Activated CD4-positive, alpha-beta memory T cell treated with anti-CD3 and anti-CD28 coated beads for 36 hours (primary cell): ENCODE measurements at regions not wholly inside any gene's neighbourhood (a gene's known extent, or its start where the extent isn't known, plus 50 kb on each side); places are given as distances from the start of the nearest gene placed in this dataset.

Experiments
- CTCF ChIA-PET: fragments of 350-600 bp; sonication (Branson Sonifier 250); formaldehyde crosslinking; loops from one replicate; lab custom pipeline; 2021; ENCODE audit warnings: antibody characterized with exemption, inconsistent platforms; lab: Charles Lee
- POLR2A ChIA-PET: fragments of 350-600 bp; sonication (Branson Sonifier 250); formaldehyde crosslinking; loops from one replicate; lab custom pipeline; 2021; ENCODE audit warnings: antibody characterized with exemption; lab: Charles Lee
- DNase-seq: peaks from one replicate; pipeline ENCODE4 v3.0.0-alpha.2; 2020
- H3K27ac Mint-ChIP-seq: one replicate; pipeline ENCODE4 v1.8.0; 2021; ENCODE audit warnings: mixed read lengths
- H3K27me3 Mint-ChIP-seq: one replicate; pipeline ENCODE4 v1.8.0; 2021; ENCODE audit warnings: mixed read lengths
- H3K36me3 Mint-ChIP-seq: one replicate; pipeline ENCODE4 v1.8.0; 2021; ENCODE audit warnings: mixed read lengths
- H3K4me1 Mint-ChIP-seq: one replicate; pipeline ENCODE4 v1.8.0; 2021; ENCODE audit warnings: low read depth, mixed read lengths
- H3K4me3 Mint-ChIP-seq: one replicate; pipeline ENCODE4 v1.8.0; 2021; ENCODE audit warnings: mild to moderate bottlenecking, mixed read lengths
- H3K9me3 Mint-ChIP-seq: one replicate; pipeline ENCODE4 v1.8.0; 2021; ENCODE audit warnings: mixed read lengths
- intact Hi-C: fragments of 100-400 bp; cut with micrococcal nuclease; formaldehyde crosslinking; loops from one replicate; pipeline ENCODE4 v1.15.1; 2023

DNA sequence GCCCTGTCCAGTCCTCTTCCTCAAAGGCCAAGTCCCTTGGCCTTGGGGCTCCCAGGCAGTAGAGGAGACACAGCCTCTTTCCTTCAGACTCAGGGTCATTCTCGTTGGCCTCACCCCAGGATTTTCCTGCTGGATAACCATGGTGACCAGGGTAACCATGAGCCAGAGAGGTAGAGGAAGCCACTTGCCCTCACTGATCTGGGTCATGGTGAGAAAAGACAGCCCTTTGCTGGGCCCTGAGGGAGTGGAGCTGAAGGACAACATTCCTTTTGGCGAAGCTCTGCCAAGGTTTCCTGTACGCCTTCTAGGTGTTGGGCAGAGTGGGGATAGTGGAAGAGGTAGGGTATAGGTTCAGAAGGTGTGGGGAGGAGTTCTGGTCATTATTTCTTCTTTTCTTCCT lies 53.1 kb upstream of the WNT4 start:
- POLR2A ChIA-PET = no interaction called here
- Mint-ChIP-seq H3K4me3 (no peak overlapping the region), H3K4me1 (no peaks in the 10 kb centered on the region)

DNA sequence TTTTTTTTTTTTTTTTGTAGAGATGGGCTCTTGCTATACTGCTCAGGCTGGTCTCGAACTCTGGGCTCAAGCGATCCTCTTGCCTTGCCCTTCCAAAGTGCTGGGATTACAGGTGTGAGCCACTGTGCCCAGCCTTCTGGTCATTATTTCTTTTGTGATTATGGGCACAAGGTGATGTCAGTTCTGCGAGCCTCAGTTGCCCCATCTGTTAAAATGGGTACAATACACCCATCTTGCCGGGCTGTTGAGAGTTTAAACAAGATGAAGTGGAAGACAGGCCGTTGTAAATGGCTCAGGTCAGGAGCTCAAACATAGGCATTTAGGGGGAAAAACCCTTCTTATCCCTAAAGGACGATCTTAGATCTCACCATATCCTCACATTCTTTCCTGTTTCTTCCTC lies 53.7 kb upstream of the WNT4 start:
- Mint-ChIP-seq H3K36me3 (no peaks in the 10 kb centered on the region), H3K4me3 (no peak overlapping the region), H3K4me1 (no peaks in the 10 kb centered on the region), H3K27ac (no peak overlapping the region), H3K9me3 (no peaks in the 10 kb centered on the region), H3K27me3 (peaks cover 13% of the 10 kb centered on the region)
- intact Hi-C loops = no loop called here
- no peak for DNase-seq
- POLR2A ChIA-PET = no interaction called here
- CTCF ChIA-PET = no interaction called here

More for the DNA sequence above, 53.1 kb upstream of the WNT4 start:
- peaks cover 13% of the 10 kb centered on the region for H3K27me3 Mint-ChIP-seq
- H3K27ac Mint-ChIP-seq = no peak overlapping the region
- CTCF ChIA-PET = no interaction called here
- intact Hi-C loops = no loop called here
- H3K9me3 Mint-ChIP-seq = no peaks in the 10 kb centered on the region
- no peaks in the 10 kb centered on the region for H3K36me3 Mint-ChIP-seq
- DNase-seq = no peak

DNA sequence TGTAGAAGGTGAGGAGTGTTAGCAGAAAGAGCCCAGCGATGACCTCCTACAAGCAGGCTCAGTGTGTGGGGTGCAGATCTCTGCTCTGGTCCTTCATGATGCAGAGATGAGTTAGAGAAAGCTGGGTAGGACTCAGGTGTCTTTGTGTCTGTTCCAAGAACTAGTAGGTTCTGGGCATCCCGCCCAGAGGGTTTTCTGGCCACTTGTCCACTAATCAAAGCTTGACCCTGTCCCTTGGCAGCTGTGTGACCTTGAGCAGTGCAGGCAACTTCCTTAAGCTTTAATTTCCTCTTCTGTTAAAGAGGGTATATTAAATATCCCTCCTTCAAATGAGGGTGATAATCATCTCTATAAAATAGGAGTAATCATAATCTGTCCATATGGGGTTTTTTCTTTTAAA lies 54.7 kb upstream of the WNT4 start:
- H3K27ac Mint-ChIP-seq = no peak overlapping the region
- no peak for DNase-seq
- no peaks in the 10 kb centered on the region for H3K36me3 Mint-ChIP-seq
- H3K27me3 Mint-ChIP-seq = peaks cover 16% of the 10 kb centered on the region
- POLR2A ChIA-PET = no interaction called here
- no peaks in the 10 kb centered on the region for H3K9me3 Mint-ChIP-seq
- H3K4me3 Mint-ChIP-seq = no peak overlapping the region
- CTCF ChIA-PET = no interaction called here
- intact Hi-C loops = no loop called here
- H3K4me1 Mint-ChIP-seq = no peaks in the 10 kb centered on the region

DNA sequence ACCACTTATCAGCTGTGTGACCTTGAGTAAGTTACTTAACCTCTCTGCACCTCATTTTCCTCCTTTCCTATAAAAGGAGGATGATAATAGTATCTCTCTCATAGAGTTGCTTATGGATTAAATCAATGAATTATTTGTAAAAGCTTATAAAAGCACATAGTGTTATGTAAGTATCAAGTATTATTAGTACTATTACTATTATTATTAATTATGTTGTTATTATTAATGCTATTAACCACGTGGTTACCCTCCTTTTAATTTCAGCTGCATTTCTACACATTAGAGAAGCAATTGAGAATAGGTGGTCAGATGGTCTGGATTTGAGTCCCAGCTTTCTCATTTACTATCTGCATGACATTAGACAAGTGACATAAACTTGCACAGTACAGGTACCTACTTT lies 58.1 kb upstream of the WNT4 start:
- H3K27ac Mint-ChIP-seq = no peak overlapping the region
- H3K36me3 Mint-ChIP-seq = no peaks in the 10 kb centered on the region
- ChIA-PET POLR2A (no interaction called here), CTCF (no interaction called here)
- no peak for DNase-seq
- H3K4me3 Mint-ChIP-seq = no peak overlapping the region
- intact Hi-C loops = no loop called here
- no peaks in the 10 kb centered on the region for H3K9me3 Mint-ChIP-seq
- peaks cover 27% of the 10 kb centered on the region for H3K27me3 Mint-ChIP-seq
- H3K4me1 Mint-ChIP-seq = no peaks in the 10 kb centered on the region

DNA sequence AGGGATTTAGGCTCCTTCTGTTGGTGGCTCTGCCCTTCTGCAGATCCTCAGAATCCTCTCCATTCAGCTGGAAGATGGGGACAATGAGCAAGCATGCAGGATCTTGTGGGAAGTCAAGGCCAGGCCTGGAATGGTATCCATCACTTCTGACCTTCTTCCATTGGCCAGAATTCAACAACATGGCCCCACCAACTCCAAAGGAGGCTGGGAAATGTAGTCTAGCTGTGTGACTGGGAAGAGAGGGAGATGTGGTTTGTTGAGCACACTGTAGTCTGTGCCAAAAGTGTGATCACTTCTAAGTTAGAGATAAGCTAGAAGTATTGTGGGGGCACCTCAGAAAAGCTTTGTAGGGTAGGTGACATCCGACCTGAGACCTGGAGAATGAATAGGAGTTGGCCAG lies 60.4 kb upstream of the WNT4 start:
- no peak for DNase-seq
- H3K36me3 Mint-ChIP-seq = no peaks in the 10 kb centered on the region
- H3K4me1 Mint-ChIP-seq = no peaks in the 10 kb centered on the region
- intact Hi-C loops = no loop called here
- peaks cover 30% of the 10 kb centered on the region for H3K27me3 Mint-ChIP-seq
- H3K4me3 Mint-ChIP-seq = no peak overlapping the region
- POLR2A ChIA-PET = no interaction called here
- H3K27ac Mint-ChIP-seq = no peak overlapping the region
- no peaks in the 10 kb centered on the region for H3K9me3 Mint-ChIP-seq
- CTCF ChIA-PET = interaction anchor here (1.8 kb wide), 1 partner anchor 72 kb away, joined by 4 read pairs; no protein-coding TSS in a partner anchor

DNA sequence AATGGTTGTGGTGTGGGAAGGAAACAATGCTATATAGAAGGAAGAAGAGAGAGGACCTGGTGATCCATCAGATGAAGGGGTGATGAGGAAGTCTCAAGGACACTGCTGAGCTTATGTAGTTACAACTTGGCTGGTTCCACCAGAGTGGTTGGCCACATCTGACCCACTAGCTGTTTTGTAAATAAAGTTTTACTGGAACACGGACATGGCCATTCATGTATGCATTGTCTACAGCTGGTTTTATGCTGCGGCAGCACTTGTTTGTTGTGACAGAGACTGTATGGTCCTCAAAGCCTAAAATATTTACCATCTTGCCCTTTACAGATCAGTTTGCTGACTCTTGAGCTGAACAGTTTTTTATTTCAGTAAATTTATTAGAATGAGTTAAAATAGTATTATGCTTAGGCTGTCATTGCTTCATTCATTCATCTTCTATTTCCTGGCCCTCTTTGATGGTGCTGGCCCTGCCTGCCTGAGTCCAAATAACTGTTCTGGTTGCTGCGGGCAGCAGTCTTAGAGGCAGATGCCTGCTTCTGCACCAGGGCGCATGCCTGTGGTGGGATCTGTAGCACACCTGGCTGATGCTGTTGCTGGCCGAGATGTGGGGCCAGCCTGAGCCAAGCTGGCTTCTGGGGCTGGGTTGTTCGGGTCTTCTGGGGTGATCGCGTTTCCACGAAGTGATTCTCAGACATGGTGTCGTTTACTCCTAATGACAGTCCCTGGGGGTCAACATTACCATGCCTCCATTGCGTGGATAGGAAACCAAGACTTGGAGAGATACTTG lies 61.4 kb upstream of the WNT4 start:
- CTCF ChIA-PET = interaction anchor here (1.8 kb wide), 1 partner anchor 71 kb away, joined by 4 read pairs; no protein-coding TSS in a partner anchor
- no peak overlapping the region for H3K4me3 Mint-ChIP-seq
- no peak for DNase-seq
- no peaks in the 10 kb centered on the region for H3K36me3 Mint-ChIP-seq
- intact Hi-C loops = no loop called here
- POLR2A ChIA-PET = no interaction called here
- peaks cover 35% of the 10 kb centered on the region for H3K27me3 Mint-ChIP-seq
- no peak overlapping the region for H3K27ac Mint-ChIP-seq
- H3K9me3 Mint-ChIP-seq = no peaks in the 10 kb centered on the region
- H3K4me1 Mint-ChIP-seq = no peaks in the 10 kb centered on the region

DNA sequence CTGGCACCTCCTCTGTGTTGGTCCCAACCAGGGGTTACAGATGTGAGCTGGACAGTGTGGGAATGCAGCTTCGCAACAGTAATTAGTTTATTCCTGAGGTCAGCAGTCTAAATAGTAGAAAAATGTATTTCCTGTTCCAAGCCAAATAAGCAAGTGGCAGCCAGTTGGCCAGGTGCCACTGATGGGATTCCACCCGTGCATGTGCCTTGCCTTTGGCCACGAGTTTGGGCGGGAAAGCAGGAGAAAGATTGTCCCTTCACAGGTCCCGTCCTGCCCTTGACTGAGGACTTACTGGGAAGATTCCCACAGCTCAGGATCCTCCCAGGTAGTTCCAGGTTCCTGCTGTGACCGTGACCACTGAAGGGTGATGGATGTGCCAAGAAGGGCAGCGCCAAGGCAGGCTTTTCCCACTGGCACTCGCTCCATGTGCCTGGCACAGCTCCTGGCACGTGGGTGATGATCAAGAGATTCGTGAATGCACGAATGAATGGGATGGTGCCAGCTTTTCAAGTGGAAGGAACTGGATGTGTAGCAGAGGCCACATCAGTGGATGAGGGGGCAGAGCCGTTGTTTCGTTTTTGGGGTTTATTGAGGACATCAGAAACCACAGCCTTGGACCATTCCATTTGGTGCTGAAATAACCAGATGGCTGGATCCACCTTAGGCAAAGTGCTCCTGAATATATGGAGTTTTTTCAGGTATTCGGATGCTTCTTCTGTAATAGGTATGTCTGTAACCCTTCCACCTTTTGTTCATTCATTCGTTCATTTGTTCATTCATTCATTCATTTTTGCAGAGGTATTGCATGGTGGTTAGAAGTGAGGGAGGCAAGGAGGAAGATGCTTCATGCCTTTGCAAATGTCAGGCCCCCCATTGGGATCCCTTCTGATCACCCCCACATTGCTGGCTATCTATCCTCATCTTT lies 62.4 kb upstream of the WNT4 start:
- Mint-ChIP-seq H3K4me1 (no peaks in the 10 kb centered on the region), H3K36me3 (no peaks in the 10 kb centered on the region), H3K27me3 (peaks cover 42% of the 10 kb centered on the region), H3K27ac (no peak overlapping the region), H3K9me3 (no peaks in the 10 kb centered on the region), H3K4me3 (no peak overlapping the region)
- intact Hi-C loops = no loop called here
- no peak for DNase-seq
- POLR2A ChIA-PET = no interaction called here
- CTCF ChIA-PET = interaction anchor here (1.8 kb wide), 1 partner anchor 70 kb away, joined by 4 read pairs; no protein-coding TSS in a partner anchor

DNA sequence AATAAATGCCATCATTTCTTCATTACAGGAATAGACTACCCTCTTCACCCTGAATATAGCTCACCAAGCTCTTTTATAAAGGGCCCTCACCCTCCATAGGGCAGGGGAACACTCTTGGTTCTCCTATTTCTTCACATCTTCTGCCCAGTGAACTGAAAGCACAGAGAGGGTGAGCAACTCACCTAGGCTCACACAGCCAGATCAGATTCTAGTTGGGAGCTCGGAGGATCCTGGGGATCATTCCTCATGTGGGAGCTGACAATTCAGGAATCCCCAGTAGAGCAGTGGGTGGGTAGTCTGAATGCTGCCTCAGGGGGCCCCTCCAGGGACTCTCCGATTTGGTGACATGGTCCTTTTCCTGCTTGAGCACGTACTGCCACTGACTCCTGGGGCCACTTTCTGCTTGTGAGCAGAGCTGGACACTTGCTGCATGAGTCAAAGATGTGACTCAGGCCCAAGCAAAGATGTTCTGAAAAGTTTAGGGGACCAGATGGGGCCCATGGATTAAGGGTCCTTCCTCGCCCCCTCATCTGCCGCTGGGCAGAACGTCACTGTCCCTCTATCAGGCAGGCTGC lies 63.7 kb upstream of the WNT4 start:
- H3K27ac Mint-ChIP-seq = no peak overlapping the region
- peaks cover 50% of the 10 kb centered on the region for H3K27me3 Mint-ChIP-seq
- H3K4me1 Mint-ChIP-seq = no peaks in the 10 kb centered on the region
- no peak for DNase-seq
- intact Hi-C loops = no loop called here
- ChIA-PET CTCF (no interaction called here), POLR2A (no interaction called here)
- H3K36me3 Mint-ChIP-seq = no peaks in the 10 kb centered on the region
- H3K9me3 Mint-ChIP-seq = no peaks in the 10 kb centered on the region
- no peak overlapping the region for H3K4me3 Mint-ChIP-seq

DNA sequence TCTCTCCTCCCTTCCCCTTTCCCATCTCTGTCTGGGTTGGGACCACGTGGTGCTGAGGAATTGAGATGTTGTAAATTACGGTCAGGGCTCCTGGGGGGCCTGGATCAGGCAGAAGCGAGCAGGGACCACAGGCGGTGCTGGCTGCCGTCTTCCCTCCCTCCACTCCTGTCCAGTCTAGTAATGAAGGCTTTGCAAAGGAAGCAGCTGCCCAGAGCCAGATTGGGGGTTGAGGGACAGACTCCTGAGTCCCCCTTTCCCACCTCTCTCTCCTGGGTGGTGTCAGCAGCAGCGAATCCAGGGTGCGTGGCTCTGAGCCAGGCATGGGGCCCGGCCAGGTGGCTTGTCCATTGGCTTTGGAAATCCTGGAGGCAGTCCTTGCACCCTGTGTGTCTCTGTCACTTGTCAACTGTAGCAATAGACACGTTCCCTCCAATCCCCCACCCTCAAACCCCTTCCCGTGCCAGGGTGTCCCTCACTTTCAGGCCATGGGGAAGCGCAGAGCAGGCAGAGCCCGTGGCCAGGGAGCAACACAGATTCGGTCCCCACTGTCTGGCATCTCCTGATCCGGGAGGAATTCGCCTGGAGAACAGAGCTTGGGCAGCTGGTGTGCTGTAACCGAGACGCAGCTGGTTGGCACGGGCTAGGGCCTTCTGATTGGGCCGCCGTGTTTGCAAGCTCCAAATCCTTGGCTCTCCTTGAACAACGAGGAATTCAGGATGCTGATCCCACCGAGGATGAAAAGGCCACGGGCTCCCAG lies 64.8 kb upstream of the WNT4 start:
- Mint-ChIP-seq H3K9me3 (no peaks in the 10 kb centered on the region), H3K36me3 (no peaks in the 10 kb centered on the region), H3K4me1 (no peaks in the 10 kb centered on the region), H3K27ac (no peak overlapping the region), H3K4me3 (no peak overlapping the region), H3K27me3 (peaks cover 51% of the 10 kb centered on the region)
- POLR2A ChIA-PET = no interaction called here
- intact Hi-C loops = no loop called here
- no peak for DNase-seq
- CTCF ChIA-PET = no interaction called here

DNA sequence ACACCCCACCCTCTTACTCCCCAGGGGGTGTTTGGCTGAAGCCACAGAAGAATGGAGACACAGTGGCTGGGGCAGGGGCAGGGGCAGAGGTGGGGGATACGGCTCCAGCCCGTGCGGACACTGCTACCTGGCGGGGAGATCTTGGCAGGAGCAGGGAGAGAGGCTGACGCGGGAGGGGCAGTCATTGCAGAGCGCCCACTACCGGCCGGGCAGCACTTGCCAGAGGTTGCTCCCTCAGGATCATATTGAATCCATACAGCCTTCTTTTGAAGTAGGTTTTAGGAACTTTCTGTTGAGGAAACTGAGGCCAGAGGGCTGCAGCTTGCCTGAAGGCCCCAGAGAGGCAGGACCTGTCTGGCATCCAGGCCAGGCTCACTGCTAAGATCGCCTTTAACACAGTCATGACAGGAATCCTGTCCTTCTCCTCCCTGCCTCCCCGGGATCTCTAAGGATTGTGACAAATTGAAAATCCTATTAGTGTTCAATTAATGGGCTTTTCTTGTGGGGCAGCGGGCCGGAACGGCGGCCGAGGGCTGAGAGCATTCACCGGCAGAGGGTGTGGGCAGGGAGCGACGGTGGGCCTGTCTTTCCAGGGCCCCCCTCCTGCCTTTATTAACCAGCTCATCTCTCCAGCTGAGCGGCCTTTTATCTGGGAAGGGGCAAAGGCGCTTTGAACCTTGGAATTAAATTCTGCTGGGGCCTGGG lies 65.5 kb upstream of the WNT4 start:
- Mint-ChIP-seq H3K4me3 (no peak overlapping the region), H3K27me3 (peaks cover 46% of the 10 kb centered on the region), H3K27ac (no peak overlapping the region), H3K36me3 (no peaks in the 10 kb centered on the region), H3K4me1 (no peaks in the 10 kb centered on the region), H3K9me3 (no peaks in the 10 kb centered on the region)
- intact Hi-C loops = no loop called here
- DNase-seq = no peak
- ChIA-PET CTCF (no interaction called here), POLR2A (no interaction called here)

DNA sequence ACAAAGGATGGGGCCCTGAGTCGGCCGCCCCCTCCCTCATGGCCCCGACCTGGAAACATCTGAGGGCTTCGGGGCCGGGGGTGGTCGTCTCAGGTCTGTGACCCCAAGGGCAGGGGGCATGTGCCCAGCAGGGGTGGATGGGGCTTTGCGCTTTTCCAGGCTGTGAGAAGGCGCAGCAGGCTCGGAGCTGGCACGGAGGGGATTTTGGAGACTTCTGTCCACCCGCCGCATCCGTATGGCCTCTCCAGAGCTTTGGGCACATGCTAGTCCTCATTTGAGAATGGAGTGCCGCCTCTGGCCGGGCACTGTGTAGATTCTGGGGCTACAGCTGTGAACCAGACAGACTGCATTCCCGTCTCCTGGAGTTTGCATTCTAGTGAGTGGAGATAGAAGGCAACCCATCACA lies 66.1 kb upstream of the WNT4 start:
- H3K27me3 Mint-ChIP-seq = peaks cover 42% of the 10 kb centered on the region
- no peak overlapping the region for H3K4me3 Mint-ChIP-seq
- no peak overlapping the region for H3K27ac Mint-ChIP-seq
- no peaks in the 10 kb centered on the region for H3K36me3 Mint-ChIP-seq
- H3K9me3 Mint-ChIP-seq = no peaks in the 10 kb centered on the region
- DNase-seq = no peak
- intact Hi-C loops = no loop called here
- H3K4me1 Mint-ChIP-seq = no peaks in the 10 kb centered on the region
- POLR2A ChIA-PET = no interaction called here
- CTCF ChIA-PET = no interaction called here
